Testis (tissue), 2 donors: ENCODE measurements at regions not wholly inside any gene's neighbourhood (a gene's known extent, or its start where the extent isn't known, plus 50 kb on each side); places are given as distances from the start of the nearest gene placed in this dataset.

ENCODE experiments used
- DNase-seq: peaks from one replicate; pipeline ENCODE4 v3.0.0-alpha.2; 2019
- H3K27ac ChIP-seq, 2 donors: fragments of 200-600 bp; sonication (generic); one replicate each; pipeline ENCODE4 v1.5.1; 2019
- H3K27me3 ChIP-seq: fragments of 200-600 bp; sonication (generic); one replicate; pipeline ENCODE4 v1.5.1; 2019
- H3K36me3 ChIP-seq: fragments of 200-600 bp; sonication (generic); one replicate; pipeline ENCODE4 v1.5.1; 2017; ENCODE audit warnings: low read depth; ENCODE audit errors: missing control alignments
- H3K4me1 ChIP-seq: fragments of 200-600 bp; sonication (generic); one replicate; pipeline ENCODE4 v1.5.1; 2019
- H3K4me3 ChIP-seq, 2 donors: fragments of 200-600 bp; sonication (generic); one replicate each; pipeline ENCODE4 v1.5.1; 2017 to 2019
- H3K9me3 ChIP-seq: fragments of 200-600 bp; sonication (generic); one replicate; pipeline ENCODE4 v1.5.1; 2017
- CTCF ChIP-seq, 3 experiments: fragments of 450-650 bp in 2 of 3; fragments of 200-600 bp in 1 of 3; sonication (generic) in 1 of 3; IDR thresholded peaks; one replicate each; pipeline ENCODE4 v1.5.1; 2016 to 2019; ENCODE audit warnings: antibody characterized with exemption in 3 of 3, mild to moderate bottlenecking in 2 of 3, moderate library complexity in 1 of 3
- POLR2A ChIP-seq: fragments of 450-650 bp; IDR thresholded peaks from one replicate; pipeline ENCODE4 v1.6.1; 2017; ENCODE audit warnings: antibody characterized with exemption, mild to moderate bottlenecking, moderate library complexity
- WGBS, 2 donors: methylation state at CpG; one replicate each; pipeline ENCODE4 v1.1.5; 2018; 5-methylcytosine and 5-hydroxymethylcytosine counted together
- intact Hi-C: fragments of 100-400 bp; cut with DNase I; formaldehyde crosslinking; loops from one replicate; pipeline ENCODE4 v1.15.1; 2023; ENCODE audit warnings: low total_unique reads

GRCh38 chr12:127785986-127786590, 480.9 kb upstream of the TMEM132C start:
- intact Hi-C loops, result no loop called here
- Histone ChIP-seq H3K27ac (no peak overlapping the region), H3K27me3 (no peaks in the 10 kb centered on the region), H3K36me3 (no peaks in the 10 kb centered on the region), H3K9me3 (no peaks in the 10 kb centered on the region), H3K4me3 (no peak overlapping the region), H3K4me1 (no peaks in the 10 kb centered on the region)
- 78 to 97% methylated on average over 8 of the region's 8 CpGs for WGBS, 2 donors
- no peak for DNase-seq
- TF ChIP-seq POLR2A (no peak), CTCF (IDR thresholded peaks at IDR 0.05) (no peak)

GRCh38 chr12:127787544-127787943, 479.4 kb upstream of the TMEM132C start:
- no peak for DNase-seq
- Histone ChIP-seq H3K27ac (no peak overlapping the region), H3K36me3 (no peaks in the 10 kb centered on the region), H3K9me3 (no peaks in the 10 kb centered on the region), H3K4me1 (no peaks in the 10 kb centered on the region), H3K27me3 (no peaks in the 10 kb centered on the region), H3K4me3 (no peak overlapping the region)
- TF ChIP-seq POLR2A (no peak), CTCF (IDR thresholded peaks at IDR 0.05) (no peak)
- intact Hi-C loops, result no loop called here
- 76 to 78% methylated on average over 19 of the region's 19 CpGs for WGBS, 2 donors

GRCh38 chr12:127790376-127790775, 476.6 kb upstream of the TMEM132C start:
- intact Hi-C loops, result no loop called here
- no peak for DNase-seq
- H3K4me3 ChIP-seq, result no peak overlapping the region
- no peaks in the 10 kb centered on the region for H3K36me3 ChIP-seq
- no peak overlapping the region for H3K27ac ChIP-seq
- TF ChIP-seq CTCF (IDR thresholded peaks at IDR 0.05), result no peak
- no peak for TF ChIP-seq POLR2A
- no peaks in the 10 kb centered on the region for H3K4me1 ChIP-seq
- no peaks in the 10 kb centered on the region for H3K27me3 ChIP-seq
- no peaks in the 10 kb centered on the region for H3K9me3 ChIP-seq

- Histone ChIP-seq H3K9me3 (no peaks in the 10 kb centered on the region), H3K27me3 (no peaks in the 10 kb centered on the region), H3K36me3 (no peaks in the 10 kb centered on the region), H3K27ac (no peak overlapping the region), H3K4me3 (no peak overlapping the region), H3K4me1 (no peaks in the 10 kb centered on the region)
- no peak for TF ChIP-seq CTCF (IDR thresholded peaks at IDR 0.05)
- no peak for TF ChIP-seq POLR2A
- no peak for DNase-seq
- intact Hi-C loops, result no loop called here
- WGBS, 2 donors, result 84 to 87% methylated on average over 7 of the region's 7 CpGs
Measured at GRCh38 chr12:127791217-127791616, 475.8 kb upstream of the TMEM132C start.

- H3K4me1 ChIP-seq, result no peaks in the 10 kb centered on the region
- WGBS, 2 donors, result 89% methylated on average over 3 of the region's 3 CpGs
- H3K4me3 ChIP-seq, result no peak overlapping the region
- H3K36me3 ChIP-seq, result no peaks in the 10 kb centered on the region
- DNase-seq, result no peak
- H3K27ac ChIP-seq, result no peak overlapping the region
- H3K9me3 ChIP-seq, result no peaks in the 10 kb centered on the region
- intact Hi-C loops, result no loop called here
- H3K27me3 ChIP-seq, result no peaks in the 10 kb centered on the region
- no peak for TF ChIP-seq CTCF (IDR thresholded peaks at IDR 0.05)
Measured at GRCh38 chr12:127797918-127798317, 469.1 kb upstream of the TMEM132C start.
